GM12892 (cell line): ENCODE measurements at regions not wholly inside any gene's neighbourhood (a gene's known extent, or its start where the extent isn't known, plus 50 kb on each side); places are given as distances from the start of the nearest gene placed in this dataset.

Source experiments
- POLR2A ChIP-seq: IDR thresholded peaks from 2 replicates; pipeline ENCODE4 v1.6.1; 2011; ENCODE audit warnings: low read depth, low read length, control low read depth
- POLR2AphosphoS5 ChIP-seq: IDR thresholded peaks from 2 replicates; pipeline ENCODE4 v1.6.1; 2011; ENCODE audit warnings: low read depth, low read length, control low read depth
- TAF1 ChIP-seq: IDR thresholded peaks from 2 replicates; pipeline ENCODE4 v1.6.1; 2011; ENCODE audit warnings: low read depth, mild to moderate bottlenecking, control low read depth, low read length, borderline replicate concordance

GRCh38 chr1:68329096-68329835, 96.9 kb upstream of the WLS start:
- no peak for TF ChIP-seq POLR2AphosphoS5
- TF ChIP-seq POLR2A: no peak
- no peak for TF ChIP-seq TAF1
